HG03045 (cell line): ENCODE measurements at regions not wholly inside any gene's neighbourhood (a gene's known extent, or its start where the extent isn't known, plus 50 kb on each side); places are given as distances from the start of the nearest gene placed in this dataset.
"Not testable (repeated sequence)": the region's sequence is repeated elsewhere in the genome, so short reads cannot be mapped to it uniquely, and the experiment has no call there.

Experiments
- ATAC-seq: cut with Tn5 transposase; IDR thresholded peaks from one replicate; pipeline ENCODE4 v1.9.1; 2021; ENCODE audit warnings: mild to moderate bottlenecking, moderate library complexity; ENCODE audit not compliant: unreplicated experiment

GRCh38 chr13:42474954-42475353 lies 99.0 kb upstream of the TNFSF11 start:
- no peak for ATAC-seq

GRCh38 chr13:42477596-42478190 lies 96.3 kb upstream of the TNFSF11 start:
- no peak for ATAC-seq

DNA sequence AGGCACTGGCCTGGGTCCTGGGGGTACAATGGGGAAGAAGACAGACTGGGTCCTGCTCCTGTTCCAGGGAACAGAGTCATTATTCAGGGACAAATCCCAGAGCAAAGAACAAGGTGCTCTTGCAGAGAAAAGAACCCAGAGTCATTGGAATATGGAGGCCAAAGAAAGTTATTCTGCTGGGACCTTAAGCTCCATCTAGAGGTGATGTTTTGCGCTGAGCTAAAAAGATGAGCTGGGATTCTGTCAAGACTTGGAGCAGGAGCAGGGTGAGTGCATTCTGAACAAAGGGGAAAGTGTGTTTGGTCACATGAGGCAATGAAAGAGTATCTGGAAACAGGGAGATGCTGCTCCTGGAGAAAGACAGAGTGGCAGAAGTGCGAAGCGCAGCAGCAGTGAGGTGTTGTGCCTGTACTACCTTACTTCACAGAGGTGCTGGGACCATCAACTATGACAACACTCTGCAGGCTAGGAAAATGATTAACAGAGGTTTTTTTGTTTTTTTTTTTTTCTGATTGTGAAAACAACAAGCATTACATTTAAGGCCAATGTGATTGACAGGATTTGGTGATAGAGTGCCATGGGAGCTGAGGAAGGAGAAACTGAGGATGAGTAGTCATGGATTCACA lies 95.3 kb upstream of the TNFSF11 start:
- ATAC-seq, result no peak

DNA sequence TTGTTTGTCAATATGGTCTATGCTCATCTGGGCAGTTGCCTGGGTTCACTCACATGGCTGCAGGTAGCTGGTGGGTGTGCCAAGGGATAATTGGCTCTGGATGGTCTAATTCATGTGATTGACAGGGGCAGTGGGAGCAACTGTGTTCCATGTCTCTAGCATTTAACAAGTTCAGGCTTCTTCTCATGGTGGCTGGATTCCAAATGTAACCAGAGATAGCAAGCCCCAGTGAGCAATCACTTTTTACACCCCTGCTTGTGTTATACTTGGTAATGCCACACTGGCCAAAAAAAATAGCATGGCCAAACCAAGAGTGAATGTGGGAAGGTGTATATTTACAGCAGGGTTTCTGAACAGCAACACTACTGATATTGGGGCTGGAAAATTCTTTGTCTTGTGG lies 89.6 kb upstream of the TNFSF11 start:
- ATAC-seq, result no peak

- ATAC-seq, result no peak
These were observed 88.7 kb upstream of the TNFSF11 start for GRCh38 chr13:42485272-42485671.

DNA sequence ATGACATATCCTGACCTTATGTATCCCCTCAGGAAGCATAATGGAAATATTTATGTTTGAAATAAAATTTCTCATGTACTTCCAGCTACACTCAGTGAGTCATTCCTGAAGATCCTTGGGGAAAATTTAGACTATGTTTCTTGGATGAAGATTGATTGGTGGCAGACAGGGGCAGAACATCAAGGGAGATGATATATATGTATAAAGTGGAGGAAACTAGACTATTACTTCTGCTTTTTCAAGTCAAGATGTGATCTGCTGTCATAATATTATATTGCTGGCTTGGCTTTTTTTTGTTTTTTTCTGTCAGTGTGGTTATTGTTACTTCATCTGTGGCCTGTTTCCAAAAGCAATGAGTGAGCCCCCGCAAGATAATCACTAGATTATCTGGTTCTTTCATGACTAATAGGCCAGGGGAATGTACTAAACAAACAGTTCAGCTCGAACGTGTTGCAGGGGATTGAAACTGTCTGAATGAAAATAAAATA lies 87.2 kb upstream of the TNFSF11 start:
- no peak for ATAC-seq

DNA sequence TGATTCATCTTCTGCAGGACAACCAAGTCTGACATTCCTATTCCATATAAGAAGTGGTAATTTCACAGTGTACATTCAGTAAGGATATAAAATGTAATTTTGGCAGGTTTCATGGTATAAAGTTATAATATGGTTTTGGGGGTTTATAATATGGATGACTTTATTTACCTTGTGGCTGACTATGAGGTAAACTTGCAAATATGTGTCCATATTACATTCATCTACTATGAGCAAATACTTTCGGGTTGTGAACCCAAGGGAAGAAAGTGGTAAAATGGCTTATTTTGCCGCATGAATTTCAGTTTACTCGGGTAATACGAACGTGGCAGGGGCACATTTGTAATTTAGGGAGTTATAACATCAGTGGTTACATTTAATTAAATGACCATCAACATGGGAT lies 86.7 kb upstream of the TNFSF11 start:
- no peak for ATAC-seq

DNA sequence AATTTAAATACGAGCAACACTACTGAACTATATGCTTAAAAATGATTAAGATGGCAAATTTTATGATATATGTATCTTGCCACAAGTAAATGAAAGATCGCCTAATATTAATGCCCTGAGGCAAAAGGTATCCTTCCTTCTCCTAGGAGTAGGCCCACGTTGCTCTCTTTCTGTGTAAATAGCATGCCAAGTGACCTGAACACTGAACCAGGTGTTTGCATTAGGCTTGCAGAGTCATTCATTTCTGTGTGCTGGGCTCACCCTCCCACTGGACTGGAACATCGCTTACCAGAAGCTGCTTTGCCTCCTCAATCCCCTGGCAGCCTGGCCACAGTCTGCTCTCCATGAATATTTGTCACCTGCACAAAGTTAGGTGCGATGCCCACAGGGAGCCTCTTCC lies 83.3 kb upstream of the TNFSF11 start:
- no peak for ATAC-seq

- ATAC-seq, result no peak
These were observed 81.5 kb upstream of the TNFSF11 start for GRCh38 chr13:42492372-42492920.

DNA sequence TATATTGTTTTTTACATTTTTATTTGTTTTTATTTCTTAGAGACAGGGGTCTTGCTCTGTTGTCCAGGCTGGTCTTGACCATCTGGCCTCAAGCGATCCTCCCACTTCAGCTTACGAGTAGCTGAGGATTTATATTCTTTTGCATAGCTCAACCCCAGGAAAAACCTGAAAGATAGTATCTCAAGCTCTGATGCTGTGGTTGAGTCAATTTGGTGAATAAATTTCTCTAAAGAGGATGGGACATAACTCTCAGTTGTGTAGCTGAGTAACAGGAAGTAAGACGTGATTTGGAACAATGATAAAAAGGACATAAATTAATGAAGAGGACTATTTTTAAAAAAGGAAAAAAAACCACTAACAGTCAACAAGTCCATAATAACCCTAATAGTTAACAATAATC lies 79.8 kb upstream of the TNFSF11 start:
- ATAC-seq, result no peak

- ATAC-seq, result no peak
These were observed 78.7 kb upstream of the TNFSF11 start for GRCh38 chr13:42495255-42495654.

GRCh38 chr13:42495751-42496150 lies 78.2 kb upstream of the TNFSF11 start:
- ATAC-seq, result no peak

DNA sequence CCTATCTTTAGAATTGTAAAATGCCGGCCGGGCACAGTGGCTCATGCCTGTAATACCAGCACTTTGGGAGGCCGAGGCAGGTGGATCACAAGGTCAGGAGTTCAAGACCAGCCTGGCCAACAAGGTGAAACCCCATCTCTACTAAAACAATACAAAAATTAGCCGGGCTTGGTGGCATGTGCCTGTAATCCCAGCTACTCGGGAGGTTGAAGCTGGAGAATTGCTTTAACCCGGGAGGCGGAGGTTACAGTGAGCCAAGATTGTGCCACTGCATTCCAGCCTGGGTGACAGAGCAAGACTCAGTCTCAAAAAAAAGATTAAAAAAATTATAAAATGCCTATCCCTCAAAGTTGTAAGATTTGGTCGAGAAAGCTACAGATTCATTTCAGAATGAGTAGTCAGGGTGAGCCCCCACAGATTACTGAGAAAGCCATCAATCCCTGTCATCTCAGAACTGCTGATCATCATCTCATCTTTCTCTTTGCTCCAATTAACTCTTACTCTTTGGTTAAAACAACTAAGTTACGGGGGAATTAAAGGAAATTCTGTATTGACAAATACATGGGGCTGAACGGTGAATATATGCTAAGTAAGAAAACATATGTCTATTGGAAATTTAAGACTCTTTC lies 76.9 kb upstream of the TNFSF11 start:
- not testable (repeated sequence) for ATAC-seq

- peak; percentile 85 for ATAC-seq
These were observed 76.2 kb upstream of the TNFSF11 start for GRCh38 chr13:42497798-42498197.

GRCh38 chr13:42498521-42498920 lies 75.4 kb upstream of the TNFSF11 start:
- no peak for ATAC-seq
